KG1 (cell line): ENCODE measurements at regions not wholly inside any gene's neighbourhood (a gene's known extent, or its start where the extent isn't known, plus 50 kb on each side); places are given as distances from the start of the nearest gene placed in this dataset.
"Not testable (repeated sequence)": the region's sequence is repeated elsewhere in the genome, so short reads cannot be mapped to it uniquely, and the experiment has no call there.

Experiments
- DNase-seq: peaks from one replicate; lab custom pipeline; 2025; lab: John Stamatoyannopoulos, UW

- DNase-seq, result no peak
Observed at GRCh38 chr1:243996223-243996622, 54.9 kb upstream of the ZBTB18 start.

GRCh38 chr1:243991650-243992049 is 59.4 kb upstream of the ZBTB18 start:
- no peak for DNase-seq

GRCh38 chr1:243984788-243985187 is 66.3 kb upstream of the ZBTB18 start:
- DNase-seq, result no peak

GRCh38 chr1:243982447-243983018 is 68.5 kb upstream of the ZBTB18 start:
- DNase-seq, result no peak

- DNase-seq, result no peak
Observed at GRCh38 chr1:243980471-243980870, 70.6 kb upstream of the ZBTB18 start.

- DNase-seq, result no peak
Observed at GRCh38 chr1:243980071-243980470, 71.0 kb upstream of the ZBTB18 start.

GRCh38 chr1:243979396-243979795 is 71.7 kb upstream of the ZBTB18 start:
- DNase-seq, result no peak

GRCh38 chr1:243977094-243977493 is 74.0 kb upstream of the ZBTB18 start:
- no peak for DNase-seq

GRCh38 chr1:243974451-243975292 is 76.4 kb upstream of the ZBTB18 start:
- no peak for DNase-seq

GRCh38 chr1:243973169-243973568 is 77.9 kb upstream of the ZBTB18 start:
- DNase-seq, result no peak

- DNase-seq, result peak; percentile 41
Observed at GRCh38 chr1:243970077-243970476, 81.0 kb upstream of the ZBTB18 start.

GRCh38 chr1:243968413-243968812 is 82.7 kb upstream of the ZBTB18 start:
- no peak for DNase-seq

GRCh38 chr1:243964915-243965314 is 86.2 kb upstream of the ZBTB18 start:
- no peak for DNase-seq

- DNase-seq, result no peak
Observed at GRCh38 chr1:243963571-243963970, 87.5 kb upstream of the ZBTB18 start.

GRCh38 chr1:243962541-243962940 is 88.5 kb upstream of the ZBTB18 start:
- DNase-seq, result no peak

- DNase-seq, result no peak
Observed at GRCh38 chr1:243959998-243960397, 91.1 kb upstream of the ZBTB18 start.

GRCh38 chr1:243957141-243957540 is 93.9 kb upstream of the ZBTB18 start:
- no peak for DNase-seq

- no peak for DNase-seq
Observed at GRCh38 chr1:243956450-243956849, 94.6 kb upstream of the ZBTB18 start.

GRCh38 chr1:243951207-243951606 is 99.9 kb upstream of the ZBTB18 start:
- DNase-seq, result not testable (repeated sequence)

GRCh38 chr1:243950166-243950565 is 100.1 kb upstream of the AKT3 start:
- no peak for DNase-seq

- DNase-seq, result no peak
Observed at GRCh38 chr1:243946946-243947345, 96.9 kb upstream of the AKT3 start.

GRCh38 chr1:243946253-243946652 is 96.2 kb upstream of the AKT3 start:
- no peak for DNase-seq

GRCh38 chr1:243945727-243946126 is 95.7 kb upstream of the AKT3 start:
- DNase-seq, result no peak
